HG03342 (cell line): ENCODE measurements at regions not wholly inside any gene's neighbourhood (a gene's known extent, or its start where the extent isn't known, plus 50 kb on each side); places are given as distances from the start of the nearest gene placed in this dataset.

Experiments
- ATAC-seq: cut with Tn5 transposase; IDR thresholded peaks from one replicate; pipeline ENCODE4 v1.9.1; 2021; ENCODE audit warnings: mild to moderate bottlenecking, moderate library complexity; ENCODE audit not compliant: unreplicated experiment

GRCh38 chr21:28550057-28550825 lies 442.4 kb downstream of the LTN1 start:
- no peak for ATAC-seq

GRCh38 chr21:28548291-28548690 lies 444.4 kb downstream of the LTN1 start:
- no peak for ATAC-seq

DNA sequence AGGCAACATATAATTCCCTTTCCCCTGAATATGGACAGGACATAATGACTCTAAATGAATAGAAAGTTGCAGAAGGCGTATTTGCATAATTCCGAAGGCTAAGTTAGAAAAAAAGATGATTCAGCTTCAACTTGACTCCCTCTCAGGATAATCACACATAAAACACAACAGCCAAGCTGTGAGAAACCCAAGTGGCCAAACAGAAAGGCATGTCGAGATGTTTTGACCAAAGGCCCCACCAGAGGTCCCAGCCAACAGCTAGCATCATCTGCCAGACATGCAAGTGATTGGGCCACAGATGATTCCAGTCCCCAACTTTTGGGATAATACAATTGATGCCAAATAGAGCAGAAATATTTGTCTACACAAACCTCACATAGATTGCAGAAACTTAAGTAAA lies 444.9 kb downstream of the LTN1 start:
- ATAC-seq = no peak

DNA sequence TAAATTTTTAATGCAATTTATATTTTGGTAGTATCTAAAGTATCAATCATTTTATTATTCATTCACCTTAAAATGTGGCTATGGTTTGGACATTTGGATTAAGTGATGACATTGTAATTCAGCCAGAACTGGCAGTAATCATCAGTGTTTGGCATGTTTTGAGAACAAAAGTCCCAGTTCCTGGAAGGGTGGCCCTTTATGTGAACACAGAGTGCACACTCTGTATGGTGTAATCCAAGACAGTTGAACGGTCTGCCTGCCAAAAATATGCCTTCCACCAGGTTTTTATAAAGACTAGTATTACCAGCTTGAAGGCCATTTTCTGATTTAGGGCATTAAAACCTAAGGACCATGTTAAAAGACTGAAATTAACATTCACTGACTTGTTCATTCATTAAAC lies 448.7 kb downstream of the LTN1 start:
- no peak for ATAC-seq

DNA sequence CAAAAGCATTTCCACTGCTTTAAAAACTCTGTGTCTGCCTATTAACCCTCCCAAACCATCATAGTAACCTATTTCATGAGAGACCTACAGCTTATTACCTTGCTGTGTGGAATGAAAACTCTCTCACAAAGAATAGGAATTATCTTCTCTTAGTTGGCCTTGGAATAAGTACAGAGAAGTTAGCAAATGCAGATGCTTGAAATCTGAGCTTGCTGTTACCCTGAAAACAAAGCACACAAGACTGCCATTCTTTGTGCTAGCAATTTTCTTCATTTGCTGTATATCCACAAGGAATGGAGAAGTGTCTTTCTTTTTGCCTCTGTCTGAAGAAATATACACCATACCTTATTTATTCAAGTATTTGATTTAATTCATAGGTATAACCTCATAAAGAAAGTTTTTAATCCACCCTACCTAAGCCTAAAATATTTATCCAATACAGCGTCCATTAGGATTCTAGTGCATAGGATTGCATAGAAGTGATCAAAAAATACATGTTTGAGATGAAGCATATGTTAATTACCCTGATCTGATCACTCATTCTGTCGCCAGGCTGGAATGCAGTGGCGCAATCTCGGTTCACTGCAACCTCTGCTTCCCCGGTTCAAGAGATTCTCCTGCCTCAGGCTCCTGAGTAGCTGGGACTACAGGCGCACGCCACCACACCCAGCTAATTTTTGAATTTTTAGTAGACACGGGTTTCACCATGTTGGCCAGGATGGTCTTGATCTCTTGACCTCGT lies 451.1 kb downstream of the LTN1 start:
- no peak for ATAC-seq

DNA sequence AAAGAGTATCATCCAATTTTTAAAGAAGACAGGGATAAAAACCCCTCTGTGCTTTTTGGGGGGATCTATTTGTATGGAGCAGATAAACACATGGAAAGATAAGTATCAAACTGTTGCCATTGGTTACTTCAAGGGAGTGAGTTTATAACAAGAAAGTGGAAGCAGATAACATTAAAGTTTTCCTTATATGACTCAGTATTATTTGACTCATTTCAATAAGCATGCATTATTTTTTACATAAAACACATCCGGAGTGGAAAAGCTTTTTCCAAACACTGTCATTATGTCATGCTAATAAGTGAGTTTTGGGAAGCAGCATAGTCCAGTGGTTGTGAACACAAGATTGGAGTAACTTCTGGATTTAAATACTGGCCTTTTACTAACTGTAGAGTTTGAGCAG lies 452.2 kb downstream of the LTN1 start:
- ATAC-seq = no peak

GRCh38 chr21:28539623-28539988 lies 453.1 kb downstream of the LTN1 start:
- no peak for ATAC-seq

GRCh38 chr21:28538987-28539622 lies 453.6 kb downstream of the LTN1 start:
- ATAC-seq = no peak

GRCh38 chr21:28537371-28538079 lies 455.2 kb downstream of the LTN1 start:
- ATAC-seq = no peak

DNA sequence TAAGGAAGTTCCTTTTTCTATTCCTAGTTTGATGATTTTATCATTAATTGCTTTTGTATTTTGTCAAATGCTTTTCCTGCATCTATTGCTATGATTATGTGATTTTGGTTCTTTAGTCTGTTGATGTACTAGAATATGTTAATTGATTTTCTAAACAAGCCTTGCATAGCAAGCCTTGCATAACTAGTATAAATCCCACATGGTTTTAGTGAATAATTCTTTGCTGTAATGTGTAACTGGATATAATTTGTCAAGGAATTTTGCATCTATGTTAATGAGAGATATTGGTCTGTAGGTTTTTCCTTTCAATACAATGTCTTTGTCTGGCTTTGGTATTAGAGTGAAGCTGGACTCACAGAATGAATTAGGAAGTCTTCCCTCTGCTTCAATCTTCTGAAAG lies 460.2 kb downstream of the LTN1 start:
- no peak for ATAC-seq

DNA sequence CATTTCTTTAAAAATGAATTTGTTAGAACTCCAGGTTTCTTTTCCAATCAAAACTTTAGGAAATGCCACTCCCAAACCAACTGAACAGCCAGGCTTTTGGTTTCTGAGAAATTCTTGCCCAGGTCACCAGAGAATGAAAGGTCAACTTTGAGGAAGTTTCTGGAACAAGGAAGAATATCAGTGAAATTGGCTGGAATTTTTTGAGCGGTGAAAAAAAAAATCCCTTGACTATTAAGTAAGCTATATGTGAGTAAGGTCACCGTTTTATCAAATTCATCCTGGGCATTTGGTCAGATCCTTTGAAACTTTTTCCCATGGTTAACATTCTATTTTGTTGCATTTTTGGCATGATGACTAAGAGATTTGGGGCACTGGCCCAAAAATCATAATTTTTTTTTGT lies 469.3 kb downstream of the LTN1 start:
- ATAC-seq = no peak

DNA sequence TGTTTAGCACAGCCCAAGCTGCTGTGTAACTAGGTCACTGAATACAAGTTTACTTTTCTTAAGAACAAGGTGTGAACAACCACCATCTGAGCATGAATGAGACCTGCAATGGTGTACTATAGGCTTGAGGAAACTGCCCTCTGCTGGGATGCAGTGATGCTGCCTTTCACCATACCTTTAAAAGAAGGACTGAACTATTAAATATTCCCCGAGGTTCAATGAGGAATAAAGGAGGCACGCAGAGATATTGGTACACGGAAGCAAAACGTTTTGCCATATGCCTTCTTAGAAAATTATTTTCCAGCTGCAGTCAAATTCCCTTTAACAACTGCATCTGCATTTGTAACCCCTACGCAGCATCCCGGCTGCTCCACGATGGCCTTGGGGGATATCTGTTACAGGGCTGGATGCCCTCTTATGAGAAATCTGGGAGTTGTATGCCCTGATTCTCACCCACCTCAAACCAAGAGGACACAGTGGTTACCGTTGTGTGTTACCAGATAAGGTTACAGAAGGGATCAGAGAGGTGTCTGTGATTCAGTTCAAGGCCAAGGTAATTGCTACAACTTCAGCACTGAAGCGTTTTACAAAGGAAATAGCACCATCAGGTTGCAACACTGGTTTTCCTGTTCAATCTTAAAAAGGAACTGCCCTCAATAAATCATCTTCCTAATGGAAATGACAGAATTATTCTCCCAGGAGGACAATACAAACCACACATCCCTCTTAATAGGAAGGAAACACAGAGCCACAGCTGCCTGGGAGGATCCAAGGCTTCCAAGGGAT lies 470.5 kb downstream of the LTN1 start:
- ATAC-seq = no peak

- ATAC-seq = no peak
Measured at GRCh38 chr21:28518630-28519029, 474.0 kb downstream of the LTN1 start.

- ATAC-seq = peak; percentile 97
Measured at GRCh38 chr21:28516991-28517592, 475.6 kb downstream of the LTN1 start.

DNA sequence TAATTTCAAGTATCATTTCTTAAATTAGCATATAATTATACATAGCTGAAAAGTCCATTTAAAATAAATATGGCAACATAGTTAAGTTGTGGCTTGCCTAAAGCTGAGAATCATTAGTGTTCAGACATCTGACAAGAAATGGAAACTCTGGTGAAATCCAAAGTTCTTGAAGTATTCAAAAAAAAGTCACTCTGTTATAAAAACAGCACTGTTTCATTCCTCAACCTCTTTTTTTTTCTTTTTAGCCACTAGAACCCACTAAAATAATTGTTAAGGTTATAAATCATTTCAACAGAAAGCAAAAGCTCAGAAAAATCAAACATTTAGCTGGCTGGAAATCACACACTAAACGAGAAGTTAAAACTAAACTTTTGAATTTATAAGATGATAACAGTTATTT lies 476.7 kb downstream of the LTN1 start:
- ATAC-seq = no peak

DNA sequence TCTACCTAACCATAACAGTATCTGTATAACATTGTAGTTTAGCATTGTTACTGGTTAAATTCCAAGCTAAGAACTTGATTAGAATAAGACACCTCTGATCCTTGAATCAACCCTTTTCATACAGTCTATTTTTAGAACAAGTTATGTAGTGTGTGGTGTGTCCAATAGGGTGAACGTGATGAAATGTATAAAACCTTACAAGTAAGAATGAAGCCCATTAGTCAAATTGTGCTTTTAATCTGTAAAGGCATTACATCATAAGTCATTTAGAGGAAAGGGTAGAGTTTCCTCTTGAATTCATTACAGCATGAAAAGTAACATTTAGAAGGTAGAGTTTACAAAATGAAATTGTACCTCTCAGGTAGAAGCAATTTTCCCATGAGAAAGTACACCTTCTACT lies 479.2 kb downstream of the LTN1 start:
- no peak for ATAC-seq

GRCh38 chr21:28509031-28509430 lies 483.6 kb downstream of the LTN1 start:
- no peak for ATAC-seq

DNA sequence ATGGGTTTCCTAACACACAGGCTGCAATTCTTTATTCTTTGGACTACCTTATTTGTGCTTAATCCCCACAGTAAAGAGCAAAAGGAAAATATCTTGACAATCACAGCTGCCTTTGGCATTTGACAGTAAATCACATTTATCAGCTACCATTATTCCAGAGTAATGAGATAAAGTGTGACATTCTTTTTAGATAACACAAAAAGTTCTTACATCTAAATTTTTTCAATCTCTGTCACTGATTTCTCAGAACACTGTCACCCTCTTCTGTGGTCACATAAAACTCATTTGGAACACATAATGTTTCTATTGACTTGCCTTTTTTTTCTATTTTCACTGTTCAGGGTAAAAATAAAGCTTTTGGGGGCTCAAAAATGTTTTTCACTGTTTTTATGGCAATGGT lies 484.6 kb downstream of the LTN1 start:
- ATAC-seq = no peak

DNA sequence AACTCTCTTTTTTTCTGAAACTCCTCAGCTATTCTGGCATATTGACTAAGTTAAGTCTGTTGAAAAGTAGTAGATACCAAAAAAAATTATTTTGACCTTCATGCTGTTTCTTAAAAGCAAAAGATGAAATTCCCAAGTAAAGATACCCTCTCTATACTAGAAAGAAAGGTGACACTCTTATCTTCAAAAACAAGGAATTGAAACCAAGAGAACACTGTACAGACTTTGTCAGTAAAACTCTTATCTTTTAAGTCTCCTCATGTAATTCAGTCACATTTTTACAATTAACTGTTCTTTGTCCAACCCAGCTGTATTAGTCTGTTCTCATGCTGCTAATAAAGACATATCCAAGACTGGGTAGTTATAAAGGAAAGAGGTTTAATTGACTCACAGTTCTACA lies 496.2 kb downstream of the LTN1 start:
- ATAC-seq = no peak

GRCh38 chr21:28492127-28492526 lies 500.6 kb downstream of the LTN1 start:
- no peak for ATAC-seq
